ENCODE measurements at regions not wholly inside any gene's neighbourhood (a gene's known extent, or its start where the extent isn't known, plus 50 kb on each side); places are given as distances from the start of the nearest gene placed in this dataset.

DNA sequence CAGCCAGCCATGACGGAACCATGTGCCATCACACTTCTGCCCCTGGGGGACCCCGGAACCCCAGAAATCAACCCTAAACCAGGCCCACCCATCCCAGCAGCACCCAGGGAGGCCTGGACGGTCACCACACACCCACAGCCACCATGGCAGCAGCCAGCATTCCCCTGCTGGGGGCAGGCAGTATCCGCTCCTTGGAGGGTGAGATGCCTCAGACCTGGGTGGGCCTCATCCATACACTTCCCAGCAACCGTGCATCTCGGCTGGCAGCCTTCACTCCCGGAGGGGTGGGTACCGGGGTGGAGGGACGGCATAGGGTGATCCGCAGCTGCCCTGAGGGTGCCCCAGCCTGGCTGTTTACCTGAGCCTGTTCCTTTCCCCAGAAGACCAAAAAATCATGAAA, 69.1 kb upstream of the FAM20C start:
- Histone ChIP-seq H3K27ac (peak overlapping the region in 8 of 11 experiments; percentile 1 to 63 (median 51); a peak in 13 of 22 replicates), H3K36me3 (no peaks in the 10 kb centered on the region), H3K27me3 (peaks cover 0 to 10% (median 3%) of the 10 kb centered on the region in 11 experiments; a peak in 9 of 22 replicates), H3K4me2 (peak overlapping the region; percentile 12 to 96 (median 59); a peak in 20 of 22 replicates), H3K9me3 (replicated peaks in 1 of 11) (peaks cover 0 to 15% (median 0%) of the 10 kb centered on the region in 11 experiments; a peak in 3 of 22 replicates), H3K4me3 (no peak overlapping the region), H3K4me1 (peaks cover 60 to 92% (median 77%) of the 10 kb centered on the region in 10 experiments), H4K20me1 (no peaks in the 10 kb centered on the region), H3K9ac (peak overlapping the region in 2 of 11 experiments; percentile 11 to 40; a peak in 2 of 22 replicates)
- TF ChIP-seq Cebpa-rat (IDR thresholded peaks at IDR 0.05), result no peak

DNA sequence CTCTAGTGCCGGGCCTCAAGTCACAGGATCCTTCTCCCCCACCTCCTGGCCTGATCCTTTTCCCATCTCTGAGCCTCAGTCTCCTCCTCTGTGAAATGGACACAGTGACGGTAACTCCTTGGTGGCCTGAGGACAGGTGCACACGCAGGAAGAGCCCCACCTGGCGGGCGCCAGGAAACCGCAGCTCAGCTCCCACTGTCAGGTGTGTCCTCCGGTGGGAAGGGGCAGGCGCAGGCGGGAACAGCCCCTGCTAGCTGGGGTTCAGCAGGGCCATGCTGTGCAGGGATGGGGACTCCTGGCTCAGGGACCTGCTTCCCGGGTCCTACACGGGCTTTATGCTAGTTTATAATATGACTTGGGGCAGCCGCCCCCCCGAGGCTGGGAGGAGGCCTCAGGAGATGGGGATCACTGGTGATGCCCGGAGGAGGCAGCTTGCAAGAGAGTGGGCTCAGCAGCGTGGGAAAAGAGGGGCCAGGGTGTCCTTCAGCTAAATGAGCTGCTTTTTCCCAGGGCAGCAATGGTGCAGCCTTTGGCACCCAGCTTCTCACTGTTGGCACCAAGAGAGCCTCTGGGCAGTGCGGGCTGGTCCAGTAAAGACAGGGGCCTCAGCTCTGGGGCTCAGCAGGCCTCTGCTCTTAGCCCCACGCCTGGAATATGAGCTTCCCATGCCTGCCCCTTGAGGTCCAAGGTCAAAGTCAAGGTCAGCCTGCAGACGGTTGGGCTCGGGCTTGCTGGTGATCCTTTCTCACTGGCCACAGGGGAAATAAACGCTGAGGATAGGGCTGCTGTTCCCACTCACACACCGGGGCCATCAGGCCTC, 68.0 kb upstream of the FAM20C start:
- H4K20me1 ChIP-seq, result no peaks in the 10 kb centered on the region
- H3K9ac ChIP-seq, result peak overlapping the region in 8 of 11 experiments; percentile 3 to 55 (median 42); a peak in 12 of 22 replicates
- H3K4me1 ChIP-seq, result peaks cover 60 to 92% (median 77%) of the 10 kb centered on the region in 10 experiments
- H3K9me3 ChIP-seq (replicated peaks in 1 of 11), result peaks cover 0 to 19% (median 0%) of the 10 kb centered on the region in 11 experiments; a peak in 3 of 22 replicates
- peak overlapping the region; percentile 46 to 96 (median 74) for H3K4me2 ChIP-seq
- no peaks in the 10 kb centered on the region for H3K36me3 ChIP-seq
- H3K4me3 ChIP-seq, result no peak overlapping the region
- no peaks in the 10 kb centered on the region for H3K27me3 ChIP-seq
- no peak for TF ChIP-seq Cebpa-rat (IDR thresholded peaks at IDR 0.05)
- peak overlapping the region in 9 of 11 experiments; percentile 51 to 65 (median 58); a peak in 18 of 22 replicates for H3K27ac ChIP-seq

DNA sequence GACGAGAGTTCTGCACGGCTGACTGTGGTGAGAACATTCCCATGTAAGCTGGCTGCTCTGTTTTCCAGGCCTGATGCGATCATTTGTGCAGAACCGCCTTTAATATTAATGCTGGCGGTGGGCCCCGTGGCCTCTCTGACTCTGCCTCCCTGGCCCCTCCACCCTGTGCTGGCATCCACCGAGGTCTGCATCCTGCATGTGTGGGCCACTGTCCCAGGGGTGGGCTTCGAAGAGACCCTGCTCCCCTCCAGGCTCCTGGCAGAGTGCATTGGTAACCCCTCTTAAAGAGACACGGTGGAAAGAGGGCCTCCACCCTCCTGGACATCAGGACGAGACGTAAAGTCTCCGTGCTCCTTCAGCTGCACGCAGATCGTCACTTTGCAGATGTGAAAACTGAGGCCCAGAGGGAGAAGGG, 67.3 kb upstream of the FAM20C start:
- H3K4me2 ChIP-seq, result peak overlapping the region; percentile 46 to 96 (median 74)
- no peaks in the 10 kb centered on the region for H3K27me3 ChIP-seq
- H3K4me3 ChIP-seq, result no peak overlapping the region
- peaks cover 60 to 92% (median 76%) of the 10 kb centered on the region in 10 experiments for H3K4me1 ChIP-seq
- H3K9me3 ChIP-seq (replicated peaks in 1 of 11), result peaks cover 0 to 19% (median 0%) of the 10 kb centered on the region in 11 experiments; a peak in 3 of 22 replicates
- no peaks in the 10 kb centered on the region for H4K20me1 ChIP-seq
- H3K36me3 ChIP-seq, result no peaks in the 10 kb centered on the region
- no peak for TF ChIP-seq Cebpa-rat (IDR thresholded peaks at IDR 0.05)
- peak overlapping the region in 8 of 11 experiments; percentile 3 to 55 (median 42); a peak in 10 of 22 replicates for H3K9ac ChIP-seq
- peak overlapping the region in 8 of 11 experiments; percentile 51 to 65 (median 59); a peak in 14 of 22 replicates for H3K27ac ChIP-seq

DNA sequence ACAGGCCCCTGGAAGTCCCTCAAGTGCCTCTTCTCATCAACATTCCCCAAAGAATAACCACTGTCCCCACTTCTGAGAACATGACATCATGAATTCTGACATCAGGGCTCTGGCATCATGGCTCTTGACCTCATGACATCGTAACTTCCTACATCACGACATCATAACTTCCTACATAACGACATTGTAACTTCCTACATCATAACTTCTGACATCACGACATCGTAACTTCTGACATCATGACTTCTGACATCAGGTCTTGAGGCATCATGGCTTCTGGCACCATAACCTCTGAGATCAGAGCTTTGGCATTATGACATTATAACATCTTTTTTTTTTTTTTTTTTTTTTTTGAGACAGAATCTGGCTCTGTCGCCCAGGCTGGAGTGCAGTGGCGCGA, 66.7 kb upstream of the FAM20C start:
- no peaks in the 10 kb centered on the region for H4K20me1 ChIP-seq
- no peak overlapping the region for H3K9ac ChIP-seq
- no peak overlapping the region for H3K4me3 ChIP-seq
- H3K27me3 ChIP-seq, result no peaks in the 10 kb centered on the region
- peak overlapping the region in 8 of 11 experiments; percentile 68 to 96 (median 74); a peak in 12 of 22 replicates for H3K4me2 ChIP-seq
- H3K36me3 ChIP-seq, result no peaks in the 10 kb centered on the region
- peaks cover 0 to 19% (median 0%) of the 10 kb centered on the region in 11 experiments; a peak in 3 of 22 replicates for H3K9me3 ChIP-seq (replicated peaks in 1 of 11)
- peaks cover 60 to 92% (median 77%) of the 10 kb centered on the region in 10 experiments for H3K4me1 ChIP-seq
- H3K27ac ChIP-seq, result peak overlapping the region in 4 of 11 experiments; percentile 51 to 63 (median 58); a peak in 1 of 22 replicates
- TF ChIP-seq Cebpa-rat (IDR thresholded peaks at IDR 0.05), result no peak

DNA sequence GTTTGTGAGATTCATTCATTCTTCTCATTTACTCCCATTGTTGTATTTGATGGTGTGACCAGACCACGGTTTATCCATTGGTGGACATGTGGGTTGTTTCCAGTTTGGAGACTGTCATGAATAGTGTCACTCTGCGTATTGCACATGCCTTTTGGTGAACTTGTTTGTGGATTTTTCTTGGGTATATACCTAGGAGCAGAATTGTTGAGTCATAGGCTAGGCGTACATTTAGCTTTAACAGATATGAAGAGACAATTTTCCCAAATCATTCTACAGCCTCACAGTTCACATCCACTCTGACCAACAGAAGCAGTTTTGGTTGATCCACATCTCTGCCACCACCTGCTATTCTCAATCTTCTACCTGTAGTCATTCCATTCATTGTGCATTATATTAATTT, 66.0 kb upstream of the FAM20C start:
- Histone ChIP-seq H3K9me3 (replicated peaks in 1 of 11) (peaks cover 0 to 19% (median 0%) of the 10 kb centered on the region in 11 experiments; a peak in 3 of 22 replicates), H3K4me2 (no peak overlapping the region), H3K27me3 (no peaks in the 10 kb centered on the region), H3K27ac (peak overlapping the region in 3 of 11 experiments; percentile 39 to 98 (median 96); a peak in 4 of 22 replicates), H3K9ac (no peak overlapping the region), H3K4me3 (no peak overlapping the region), H3K36me3 (no peaks in the 10 kb centered on the region), H4K20me1 (no peaks in the 10 kb centered on the region), H3K4me1 (peaks cover 60 to 92% (median 84%) of the 10 kb centered on the region in 10 experiments)
- no peak for TF ChIP-seq Cebpa-rat (IDR thresholded peaks at IDR 0.05)

DNA sequence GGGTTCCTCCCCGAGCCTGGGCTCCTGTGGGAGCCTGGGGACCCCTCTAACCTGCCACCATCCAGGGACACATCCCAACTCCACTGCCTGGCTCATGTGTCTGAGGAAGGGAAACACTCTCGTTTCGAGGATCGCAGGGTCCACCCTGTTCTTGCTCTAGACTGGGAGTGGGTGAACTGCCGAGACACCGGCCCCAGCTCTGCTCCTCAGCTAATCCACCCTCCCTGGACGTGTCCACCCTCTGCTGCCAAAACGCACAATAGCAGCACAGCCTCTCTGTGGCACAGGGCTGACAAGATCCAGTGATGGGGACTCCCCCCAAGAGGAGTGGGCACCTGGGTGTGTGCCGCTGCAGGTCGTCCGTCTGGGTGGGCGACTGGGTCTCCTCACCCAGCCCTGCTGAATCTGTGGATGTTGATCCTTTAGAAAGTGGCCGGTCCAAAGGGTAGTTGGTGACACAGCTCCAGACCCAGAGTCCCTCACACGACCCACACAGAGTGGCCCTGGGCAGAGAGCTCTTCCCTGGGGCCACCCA, 65.2 kb upstream of the FAM20C start:
- Histone ChIP-seq H3K4me2 (peak overlapping the region in 5 of 11 experiments; percentile 5 to 97 (median 33); a peak in 7 of 22 replicates), H3K36me3 (no peaks in the 10 kb centered on the region), H3K9me3 (replicated peaks in 1 of 11) (peaks cover 0 to 19% (median 0%) of the 10 kb centered on the region in 11 experiments; a peak in 3 of 22 replicates), H3K4me3 (no peak overlapping the region), H4K20me1 (no peaks in the 10 kb centered on the region), H3K4me1 (peaks cover 61 to 92% (median 85%) of the 10 kb centered on the region in 10 experiments), H3K27me3 (no peaks in the 10 kb centered on the region), H3K27ac (peak overlapping the region in 9 of 11 experiments; percentile 35 to 98 (median 91); a peak in 17 of 22 replicates), H3K9ac (no peak overlapping the region)
- no peak for TF ChIP-seq Cebpa-rat (IDR thresholded peaks at IDR 0.05)

DNA sequence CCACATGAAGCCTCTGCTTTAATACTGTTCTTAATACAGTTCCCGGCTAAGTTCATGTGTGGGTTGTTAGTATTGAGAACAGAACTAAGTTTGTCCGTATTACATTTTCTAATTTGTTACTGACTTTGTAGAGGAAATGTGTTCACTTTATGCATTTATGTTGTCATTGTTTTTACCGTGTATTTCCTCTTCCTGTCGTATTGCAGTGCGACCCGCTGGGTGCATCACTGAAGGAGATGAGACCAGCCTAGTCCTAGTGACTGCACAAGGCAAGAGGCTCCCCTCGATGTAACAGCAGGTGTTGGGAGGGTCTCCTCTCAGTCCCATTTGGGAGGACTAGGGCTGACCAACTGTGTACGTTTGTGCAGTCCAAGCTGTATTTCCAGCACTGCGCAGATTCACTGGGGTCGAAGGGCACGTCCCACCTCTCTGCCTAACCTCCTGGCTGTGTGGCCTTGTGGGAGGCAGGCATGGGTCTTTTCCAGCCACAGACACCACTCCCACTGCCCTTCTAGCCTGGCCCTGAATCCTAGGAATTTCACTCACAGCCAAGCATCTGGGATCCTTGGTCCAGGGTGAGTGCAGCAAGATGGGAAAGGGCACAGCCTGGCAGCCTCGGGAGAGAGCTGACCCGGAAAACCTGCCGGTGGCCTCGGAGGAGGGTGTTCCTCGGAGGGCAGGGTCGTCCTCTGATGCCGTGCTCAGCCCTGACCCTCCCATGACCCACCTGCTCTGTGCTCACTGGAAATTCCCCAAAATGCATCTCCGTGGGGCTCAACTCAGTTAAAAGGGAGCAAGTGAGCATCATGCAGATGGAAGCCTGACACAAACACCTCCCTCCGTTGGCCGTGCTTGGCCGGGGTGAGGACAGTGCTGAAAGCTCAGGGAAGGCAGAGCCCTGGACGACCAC, 63.9 kb upstream of the FAM20C start:
- H3K4me2 ChIP-seq, result peak overlapping the region; percentile 79 to 99 (median 96)
- peak overlapping the region in 7 of 11 experiments; percentile 78 to 85 (median 82); a peak in 10 of 22 replicates for H3K9ac ChIP-seq
- H3K4me3 ChIP-seq, result no peak overlapping the region
- peak overlapping the region in 10 of 11 experiments; percentile 62 to 98 (median 94); a peak in 19 of 22 replicates for H3K27ac ChIP-seq
- peaks cover 0 to 19% (median 0%) of the 10 kb centered on the region in 11 experiments; a peak in 3 of 22 replicates for H3K9me3 ChIP-seq (replicated peaks in 1 of 11)
- TF ChIP-seq Cebpa-rat (IDR thresholded peaks at IDR 0.05), result no peak
- no peaks in the 10 kb centered on the region for H3K36me3 ChIP-seq
- peaks cover 65 to 87% (median 78%) of the 10 kb centered on the region in 10 experiments for H3K4me1 ChIP-seq
- H4K20me1 ChIP-seq, result no peaks in the 10 kb centered on the region
- H3K27me3 ChIP-seq, result no peaks in the 10 kb centered on the region
